Loucy (cell line): ENCODE measurements at regions not wholly inside any gene's neighbourhood (a gene's known extent, or its start where the extent isn't known, plus 50 kb on each side); places are given as distances from the start of the nearest gene placed in this dataset.

Source experiments
- H2AFZ ChIP-seq: fragments of 200-600 bp; sonication (generic); 2 replicates; pipeline ENCODE4 v1.6.0; 2016; ENCODE audit warnings: antibody characterized with exemption, mild to moderate bottlenecking, low read length, moderate library complexity
- H3F3A ChIP-seq: fragments of 200-600 bp; 2 replicates; pipeline ENCODE4 v1.6.0; 2016; ENCODE audit warnings: antibody characterized with exemption, low read depth, mild to moderate bottlenecking
- H3K27me3 ChIP-seq: fragments of 200-600 bp; sonication (generic); 2 replicates; pipeline ENCODE4 v1.6.1; 2014; ENCODE audit warnings: low read length, mild to moderate bottlenecking; ENCODE audit not compliant: insufficient read depth, poor library complexity, severe bottlenecking
- H3K36me3 ChIP-seq: fragments of 200-600 bp; sonication (generic); 2 replicates; pipeline ENCODE4 v1.6.1; 2016; ENCODE audit warnings: low read length; ENCODE audit not compliant: insufficient read depth
- H3K4me1 ChIP-seq: fragments of 200-600 bp; sonication (generic); 2 replicates; pipeline ENCODE4 v1.5.1; 2014; ENCODE audit warnings: low read length, mild to moderate bottlenecking; ENCODE audit not compliant: insufficient read depth, poor library complexity, severe bottlenecking
- H3K4me2 ChIP-seq: fragments of 200-600 bp; sonication (generic); 2 replicates; pipeline ENCODE4 v1.6.0; 2014; ENCODE audit warnings: antibody characterized with exemption, low read length, low read depth, mild to moderate bottlenecking; ENCODE audit not compliant: poor library complexity, severe bottlenecking
- H3K4me3 ChIP-seq: fragments of 200-600 bp; sonication (generic); 2 replicates; pipeline ENCODE4 v1.5.1; 2014; ENCODE audit warnings: low read length, mild to moderate bottlenecking, mixed read lengths; ENCODE audit not compliant: poor library complexity, severe bottlenecking
- H3K79me2 ChIP-seq: fragments of 200-600 bp; sonication (generic); 2 replicates; pipeline ENCODE4 v1.6.1; 2014; ENCODE audit warnings: low read length; ENCODE audit not compliant: insufficient read depth
- H3K9ac ChIP-seq: fragments of 200-600 bp; sonication (generic); 2 replicates; pipeline ENCODE4 v1.6.0; 2014; ENCODE audit warnings: mild to moderate bottlenecking, low read depth, low read length, moderate library complexity; ENCODE audit not compliant: poor library complexity, severe bottlenecking
- H3K9me2 ChIP-seq: fragments of 200-600 bp; sonication (generic); replicated peaks from 2 replicates; pipeline ENCODE4 v1.6.1; 2016; ENCODE audit warnings: low read depth, low read length, mixed read lengths
- H3K9me3 ChIP-seq: fragments of 200-600 bp; sonication (generic); 2 replicates; pipeline ENCODE4 v1.6.1; 2014; ENCODE audit warnings: mild to moderate bottlenecking, antibody characterized with exemption, low read length, low read depth; ENCODE audit not compliant: insufficient read depth
- H4K20me1 ChIP-seq: fragments of 200-600 bp; sonication (generic); 2 replicates; pipeline ENCODE4 v1.6.0; 2014; ENCODE audit warnings: antibody characterized with exemption, low read length, mild to moderate bottlenecking; ENCODE audit not compliant: insufficient read depth, poor library complexity, severe bottlenecking
- CTCF ChIP-seq: fragments of 200-600 bp; sonication (generic); conservative IDR thresholded peaks from 2 replicates; pipeline ENCODE4 v1.5.1; 2014; ENCODE audit warnings: mild to moderate bottlenecking, antibody characterized with exemption, low read length
- EZH2phosphoT487 ChIP-seq: fragments of 200-600 bp; IDR thresholded peaks from 2 replicates; pipeline ENCODE4 v1.6.1; 2018; ENCODE audit warnings: antibody characterized with exemption, mild to moderate bottlenecking, moderate library complexity, borderline replicate concordance

GRCh38 chr13:33394294-33394932 lies 108.9 kb upstream of the STARD13 start:
- H3K9ac ChIP-seq = no peak overlapping the region
- no peaks in the 10 kb centered on the region for H3K4me1 ChIP-seq
- H3K4me3 ChIP-seq = no peak overlapping the region
- no peaks in the 10 kb centered on the region for H3K9me3 ChIP-seq
- no peaks in the 10 kb centered on the region for H4K20me1 ChIP-seq
- H2AFZ ChIP-seq = no peak overlapping the region
- no peaks in the 10 kb centered on the region for H3F3A ChIP-seq
- TF ChIP-seq EZH2phosphoT487 = no peak
- no peak for TF ChIP-seq CTCF
- H3K27me3 ChIP-seq = no peaks in the 10 kb centered on the region
- no peak overlapping the region for H3K4me2 ChIP-seq
- no peaks in the 10 kb centered on the region for H3K36me3 ChIP-seq
- no peaks in the 10 kb centered on the region for H3K79me2 ChIP-seq
- H3K9me2 ChIP-seq = no peaks in the 10 kb centered on the region

GRCh38 chr13:33401238-33401637 lies 115.7 kb upstream of the STARD13 start:
- Histone ChIP-seq H3K27me3 (no peaks in the 10 kb centered on the region), H3K4me2 (no peak overlapping the region), H3K9me3 (no peaks in the 10 kb centered on the region), H4K20me1 (no peaks in the 10 kb centered on the region), H3K9ac (no peak overlapping the region), H3K4me1 (no peaks in the 10 kb centered on the region), H3F3A (no peaks in the 10 kb centered on the region), H3K36me3 (no peaks in the 10 kb centered on the region), H2AFZ (no peak overlapping the region), H3K9me2 (no peaks in the 10 kb centered on the region), H3K4me3 (no peak overlapping the region), H3K79me2 (no peaks in the 10 kb centered on the region)
- TF ChIP-seq CTCF = no peak
- TF ChIP-seq EZH2phosphoT487 = no peak

- Histone ChIP-seq H3K27me3 (no peaks in the 10 kb centered on the region), H3F3A (no peaks in the 10 kb centered on the region), H4K20me1 (no peaks in the 10 kb centered on the region), H3K4me2 (no peak overlapping the region), H3K79me2 (no peaks in the 10 kb centered on the region), H3K4me1 (no peaks in the 10 kb centered on the region), H3K9ac (no peak overlapping the region), H3K4me3 (no peak overlapping the region), H3K36me3 (no peaks in the 10 kb centered on the region), H2AFZ (no peak overlapping the region), H3K9me2 (no peaks in the 10 kb centered on the region), H3K9me3 (no peaks in the 10 kb centered on the region)
- TF ChIP-seq CTCF (no peak), EZH2phosphoT487 (no peak)
Observed at GRCh38 chr13:33402975-33403374, 117.4 kb upstream of the STARD13 start.
